Suprapubic skin (tissue), 4 donors: ENCODE measurements at regions not wholly inside any gene's neighbourhood (a gene's known extent, or its start where the extent isn't known, plus 50 kb on each side); places are given as distances from the start of the nearest gene placed in this dataset.

ENCODE experiments used
- DNase-seq, 2 donors: peaks; one replicate each; pipeline ENCODE4 v3.0.0-alpha.2; 2019; ENCODE audit warnings: low spot score in 2 of 2
- H3K27ac ChIP-seq: fragments of 200-600 bp; sonication (generic); one replicate; pipeline ENCODE4 v1.5.1; 2019
- H3K27me3 ChIP-seq: fragments of 200-600 bp; sonication (generic); one replicate; pipeline ENCODE4 v1.5.1; 2019
- H3K36me3 ChIP-seq: fragments of 200-600 bp; sonication (generic); one replicate; pipeline ENCODE4 v1.5.1; 2019
- H3K4me1 ChIP-seq: fragments of 200-600 bp; sonication (generic); one replicate; pipeline ENCODE4 v1.5.1; 2019
- H3K4me3 ChIP-seq: fragments of 200-600 bp; sonication (generic); one replicate; pipeline ENCODE4 v1.5.1; 2019; ENCODE audit warnings: mild to moderate bottlenecking
- H3K9me3 ChIP-seq: fragments of 200-600 bp; sonication (generic); one replicate; pipeline ENCODE4 v1.5.1; 2019
- CTCF ChIP-seq, 2 donors: fragments of 200-600 bp in 1 of 2; fragments of 450-650 bp in 1 of 2; sonication (generic) in 1 of 2; IDR thresholded peaks; one replicate each; pipeline ENCODE4 v1.5.1; 2016 to 2019; ENCODE audit warnings: antibody characterized with exemption in 2 of 2, mild to moderate bottlenecking in 1 of 2, moderate library complexity in 1 of 2
- EP300 ChIP-seq: sonication (generic); formaldehyde crosslinking; IDR thresholded peaks from one replicate; pipeline ENCODE4 v1.6.1; 2017; ENCODE audit warnings: antibody characterized with exemption
- POLR2A ChIP-seq, 2 donors: fragments of 450-650 bp; IDR thresholded peaks; one replicate each; pipeline ENCODE4 v1.6.1; 2017; ENCODE audit warnings: antibody characterized with exemption in 2 of 2, mild to moderate bottlenecking in 2 of 2, moderate library complexity in 2 of 2
- POLR2AphosphoS5 ChIP-seq, 3 donors: sonication (generic); formaldehyde crosslinking; IDR thresholded peaks; one replicate each; pipeline ENCODE4 v1.6.1; 2017; ENCODE audit warnings: antibody characterized with exemption in 3 of 3
- WGBS: methylation state at CpG from one replicate; pipeline ENCODE4 v1.1.5; 2018; 5-methylcytosine and 5-hydroxymethylcytosine counted together

- no peaks in the 10 kb centered on the region for H3K36me3 ChIP-seq
- WGBS = 78% methylated on average over 1 of the region's 1 CpG
- no peaks in the 10 kb centered on the region for H3K27me3 ChIP-seq
- no peak overlapping the region for H3K4me3 ChIP-seq
- H3K9me3 ChIP-seq = no peaks in the 10 kb centered on the region
- DNase-seq = no peak
- H3K27ac ChIP-seq = no peak overlapping the region
- no peaks in the 10 kb centered on the region for H3K4me1 ChIP-seq
- TF ChIP-seq EP300 (no peak), POLR2A (IDR thresholded peaks at IDR 0.05) (no peak), POLR2AphosphoS5 (IDR thresholded peaks at IDR 0.05) (no peak)
Measured at GRCh38 chr4:131411393-131411792, 1737.7 kb upstream of the PCDH10 start.

- no peak for DNase-seq
- Histone ChIP-seq H3K27me3 (no peaks in the 10 kb centered on the region), H3K9me3 (peaks cover 4% of the 10 kb centered on the region), H3K4me3 (no peak overlapping the region), H3K27ac (no peak overlapping the region), H3K36me3 (no peaks in the 10 kb centered on the region), H3K4me1 (no peaks in the 10 kb centered on the region)
- TF ChIP-seq EP300 (no peak), POLR2AphosphoS5 (IDR thresholded peaks at IDR 0.05) (no peak), POLR2A (IDR thresholded peaks at IDR 0.05) (no peak), CTCF (IDR thresholded peaks at IDR 0.05) (no peak)
- 77% methylated on average over 3 of the region's 3 CpGs for WGBS
Measured at GRCh38 chr4:131419147-131419546, 1729.9 kb upstream of the PCDH10 start.

GRCh38 chr4:131426023-131426758 is 1722.9 kb upstream of the PCDH10 start:
- WGBS = 89% methylated on average over 3 of the region's 3 CpGs

GRCh38 chr4:131427000-131427399 is 1722.1 kb upstream of the PCDH10 start:
- 87% methylated on average over 2 of the region's 2 CpGs for WGBS
- Histone ChIP-seq H3K9me3 (no peaks in the 10 kb centered on the region), H3K36me3 (no peaks in the 10 kb centered on the region), H3K27ac (no peak overlapping the region), H3K4me1 (no peaks in the 10 kb centered on the region), H3K27me3 (no peaks in the 10 kb centered on the region), H3K4me3 (no peak overlapping the region)
- no peak for DNase-seq
- TF ChIP-seq POLR2AphosphoS5 (IDR thresholded peaks at IDR 0.05) = no peak
- TF ChIP-seq POLR2A (IDR thresholded peaks at IDR 0.05) = no peak
- no peak for TF ChIP-seq EP300
- no peak for TF ChIP-seq CTCF (IDR thresholded peaks at IDR 0.05)

More at GRCh38 chr4:131426023-131426758, 1722.9 kb upstream of the PCDH10 start:
- no peak overlapping the region for H3K4me3 ChIP-seq
- no peak for DNase-seq
- no peaks in the 10 kb centered on the region for H3K36me3 ChIP-seq
- no peaks in the 10 kb centered on the region for H3K27me3 ChIP-seq
- H3K27ac ChIP-seq = no peak overlapping the region
- H3K9me3 ChIP-seq = no peaks in the 10 kb centered on the region
- H3K4me1 ChIP-seq = no peaks in the 10 kb centered on the region
- TF ChIP-seq POLR2AphosphoS5 (IDR thresholded peaks at IDR 0.05) = no peak
- no peak for TF ChIP-seq POLR2A (IDR thresholded peaks at IDR 0.05)

GRCh38 chr4:131430302-131430701 is 1718.8 kb upstream of the PCDH10 start:
- Histone ChIP-seq H3K27me3 (no peaks in the 10 kb centered on the region), H3K4me3 (no peak overlapping the region), H3K4me1 (no peaks in the 10 kb centered on the region), H3K27ac (no peak overlapping the region), H3K36me3 (no peaks in the 10 kb centered on the region), H3K9me3 (no peaks in the 10 kb centered on the region)
- TF ChIP-seq POLR2A (IDR thresholded peaks at IDR 0.05) (no peak), CTCF (IDR thresholded peaks at IDR 0.05) (no peak), POLR2AphosphoS5 (IDR thresholded peaks at IDR 0.05) (no peak), EP300 (no peak)
- DNase-seq = no peak
- WGBS = 71% methylated on average over 3 of the region's 3 CpGs

- no peak for DNase-seq
- H3K36me3 ChIP-seq = no peaks in the 10 kb centered on the region
- H3K27ac ChIP-seq = no peak overlapping the region
- no peaks in the 10 kb centered on the region for H3K27me3 ChIP-seq
- H3K4me3 ChIP-seq = no peak overlapping the region
- WGBS = 93% methylated on average over 3 of the region's 7 CpGs
- TF ChIP-seq POLR2A (IDR thresholded peaks at IDR 0.05) (no peak), CTCF (IDR thresholded peaks at IDR 0.05) (no peak), EP300 (no peak)
- H3K9me3 ChIP-seq = no peaks in the 10 kb centered on the region
- no peaks in the 10 kb centered on the region for H3K4me1 ChIP-seq
Measured at GRCh38 chr4:131441004-131441688, 1707.9 kb upstream of the PCDH10 start.
